ENCODE measurements at regions not wholly inside any gene's neighbourhood (a gene's known extent, or its start where the extent isn't known, plus 50 kb on each side); places are given as distances from the start of the nearest gene placed in this dataset.

DNA sequence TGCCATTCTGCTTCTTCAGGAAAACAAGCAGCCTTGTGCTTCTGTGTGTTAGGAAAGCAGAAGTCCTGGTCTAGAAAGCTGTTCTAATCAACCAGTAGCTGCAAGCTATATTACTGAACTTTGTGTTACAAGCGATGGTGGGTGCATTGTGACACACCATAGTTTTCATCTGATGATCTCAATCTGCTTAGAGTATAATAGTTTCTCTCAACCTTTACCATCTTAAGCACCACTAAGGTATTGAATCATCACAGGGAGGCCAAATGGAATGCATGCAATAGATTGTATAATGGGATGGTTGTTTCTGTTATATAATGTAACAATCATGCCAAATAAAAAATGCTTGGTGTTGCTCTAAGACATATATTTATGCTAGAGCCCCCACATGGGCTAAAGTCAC lies 771.7 kb downstream of the NOVA1 start:
- TF ChIP-seq, protein P1, sequence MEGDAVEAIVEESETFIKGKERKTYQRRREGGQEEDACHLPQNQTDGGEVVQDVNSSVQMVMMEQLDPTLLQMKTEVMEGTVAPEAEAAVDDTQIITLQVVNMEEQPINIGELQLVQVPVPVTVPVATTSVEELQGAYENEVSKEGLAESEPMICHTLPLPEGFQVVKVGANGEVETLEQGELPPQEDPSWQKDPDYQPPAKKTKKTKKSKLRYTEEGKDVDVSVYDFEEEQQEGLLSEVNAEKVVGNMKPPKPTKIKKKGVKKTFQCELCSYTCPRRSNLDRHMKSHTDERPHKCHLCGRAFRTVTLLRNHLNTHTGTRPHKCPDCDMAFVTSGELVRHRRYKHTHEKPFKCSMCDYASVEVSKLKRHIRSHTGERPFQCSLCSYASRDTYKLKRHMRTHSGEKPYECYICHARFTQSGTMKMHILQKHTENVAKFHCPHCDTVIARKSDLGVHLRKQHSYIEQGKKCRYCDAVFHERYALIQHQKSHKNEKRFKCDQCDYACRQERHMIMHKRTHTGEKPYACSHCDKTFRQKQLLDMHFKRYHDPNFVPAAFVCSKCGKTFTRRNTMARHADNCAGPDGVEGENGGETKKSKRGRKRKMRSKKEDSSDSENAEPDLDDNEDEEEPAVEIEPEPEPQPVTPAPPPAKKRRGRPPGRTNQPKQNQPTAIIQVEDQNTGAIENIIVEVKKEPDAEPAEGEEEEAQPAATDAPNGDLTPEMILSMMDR (IDR thresholded peaks at IDR 0.05; ENCODE audit: poor library complexity, severe bottlenecking): no peak
- TF ChIP-seq RAD21 (conservative IDR thresholded peaks at IDR 0.05) (no peak), POLR2AphosphoS5 (IDR thresholded peaks at IDR 0.05) (no peak), TAF1 (IDR thresholded peaks at IDR 0.05; ENCODE audit: low read depth) (no peak), EZH2 (IDR thresholded peaks at IDR 0.05; ENCODE audit: borderline replicate concordance, insufficient read depth, low read length, poor library complexity, severe bottlenecking) (no peak), EP300 (conservative IDR thresholded peaks at IDR 0.05; ENCODE audit: poor library complexity, severe bottlenecking) (no peak)
- TF ChIP-seq, protein P2, sequence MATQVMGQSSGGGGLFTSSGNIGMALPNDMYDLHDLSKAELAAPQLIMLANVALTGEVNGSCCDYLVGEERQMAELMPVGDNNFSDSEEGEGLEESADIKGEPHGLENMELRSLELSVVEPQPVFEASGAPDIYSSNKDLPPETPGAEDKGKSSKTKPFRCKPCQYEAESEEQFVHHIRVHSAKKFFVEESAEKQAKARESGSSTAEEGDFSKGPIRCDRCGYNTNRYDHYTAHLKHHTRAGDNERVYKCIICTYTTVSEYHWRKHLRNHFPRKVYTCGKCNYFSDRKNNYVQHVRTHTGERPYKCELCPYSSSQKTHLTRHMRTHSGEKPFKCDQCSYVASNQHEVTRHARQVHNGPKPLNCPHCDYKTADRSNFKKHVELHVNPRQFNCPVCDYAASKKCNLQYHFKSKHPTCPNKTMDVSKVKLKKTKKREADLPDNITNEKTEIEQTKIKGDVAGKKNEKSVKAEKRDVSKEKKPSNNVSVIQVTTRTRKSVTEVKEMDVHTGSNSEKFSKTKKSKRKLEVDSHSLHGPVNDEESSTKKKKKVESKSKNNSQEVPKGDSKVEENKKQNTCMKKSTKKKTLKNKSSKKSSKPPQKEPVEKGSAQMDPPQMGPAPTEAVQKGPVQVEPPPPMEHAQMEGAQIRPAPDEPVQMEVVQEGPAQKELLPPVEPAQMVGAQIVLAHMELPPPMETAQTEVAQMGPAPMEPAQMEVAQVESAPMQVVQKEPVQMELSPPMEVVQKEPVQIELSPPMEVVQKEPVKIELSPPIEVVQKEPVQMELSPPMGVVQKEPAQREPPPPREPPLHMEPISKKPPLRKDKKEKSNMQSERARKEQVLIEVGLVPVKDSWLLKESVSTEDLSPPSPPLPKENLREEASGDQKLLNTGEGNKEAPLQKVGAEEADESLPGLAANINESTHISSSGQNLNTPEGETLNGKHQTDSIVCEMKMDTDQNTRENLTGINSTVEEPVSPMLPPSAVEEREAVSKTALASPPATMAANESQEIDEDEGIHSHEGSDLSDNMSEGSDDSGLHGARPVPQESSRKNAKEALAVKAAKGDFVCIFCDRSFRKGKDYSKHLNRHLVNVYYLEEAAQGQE (IDR thresholded peaks at IDR 0.05; ENCODE audit: borderline replicate concordance): no peak

Measured in neural cell (in vitro differentiated cells).